ENCODE measurements at regions not wholly inside any gene's neighbourhood (a gene's known extent, or its start where the extent isn't known, plus 50 kb on each side); places are given as distances from the start of the nearest gene placed in this dataset.
A peak's percentile ranks its signal among the peaks of the same experiment; 100 is the strongest.
"Not testable (repeated sequence)": the region's sequence is repeated elsewhere in the genome, so short reads cannot be mapped to it uniquely, and the experiment has no call there.

DNA sequence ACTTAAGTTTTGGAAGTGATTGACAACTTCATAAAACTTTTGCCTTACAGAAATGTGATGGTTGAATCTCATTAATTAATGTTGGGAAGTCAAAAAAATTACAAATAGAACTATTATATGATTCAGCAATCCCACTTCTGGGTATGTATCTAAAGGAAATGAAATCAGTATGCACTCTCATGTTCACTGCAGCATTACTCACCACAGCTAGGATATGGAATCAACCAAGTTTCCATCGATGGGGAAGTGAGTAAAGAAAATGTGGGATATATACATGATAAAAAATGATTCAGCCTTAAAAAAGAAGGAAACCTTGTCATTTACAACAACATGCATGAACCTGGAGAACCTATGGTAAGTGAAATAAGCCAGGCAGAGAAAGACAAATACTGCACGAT is 112.4 kb upstream of the WDR75 start:
- no peaks in the 10 kb centered on the region for H3K9me3 ChIP-seq (ENCODE audit: control insufficient read depth in 3 of 3, low read length in 3 of 3)
- peaks cover 0 to 2% (median 0%) of the 10 kb centered on the region in 3 donors for H3K4me1 ChIP-seq (ENCODE audit: control insufficient read depth in 3 of 3, insufficient read depth in 3 of 3, low read length in 3 of 3)
- H3K36me3 ChIP-seq (ENCODE audit: control insufficient read depth in 3 of 3, insufficient read depth in 3 of 3, low read length in 3 of 3): no peaks in the 10 kb centered on the region
- H3K27me3 ChIP-seq (ENCODE audit: control insufficient read depth in 3 of 3, insufficient read depth in 3 of 3, low read length in 3 of 3): no peaks in the 10 kb centered on the region
- no peak overlapping the region for H3K9ac ChIP-seq (ENCODE audit: low read depth in 1 of 3, low read length in 3 of 3)
- H3K4me3 ChIP-seq (ENCODE audit: low read length in 3 of 3): no peak overlapping the region
- H3K27ac ChIP-seq (ENCODE audit: low read depth, low read length): no peak overlapping the region

DNA sequence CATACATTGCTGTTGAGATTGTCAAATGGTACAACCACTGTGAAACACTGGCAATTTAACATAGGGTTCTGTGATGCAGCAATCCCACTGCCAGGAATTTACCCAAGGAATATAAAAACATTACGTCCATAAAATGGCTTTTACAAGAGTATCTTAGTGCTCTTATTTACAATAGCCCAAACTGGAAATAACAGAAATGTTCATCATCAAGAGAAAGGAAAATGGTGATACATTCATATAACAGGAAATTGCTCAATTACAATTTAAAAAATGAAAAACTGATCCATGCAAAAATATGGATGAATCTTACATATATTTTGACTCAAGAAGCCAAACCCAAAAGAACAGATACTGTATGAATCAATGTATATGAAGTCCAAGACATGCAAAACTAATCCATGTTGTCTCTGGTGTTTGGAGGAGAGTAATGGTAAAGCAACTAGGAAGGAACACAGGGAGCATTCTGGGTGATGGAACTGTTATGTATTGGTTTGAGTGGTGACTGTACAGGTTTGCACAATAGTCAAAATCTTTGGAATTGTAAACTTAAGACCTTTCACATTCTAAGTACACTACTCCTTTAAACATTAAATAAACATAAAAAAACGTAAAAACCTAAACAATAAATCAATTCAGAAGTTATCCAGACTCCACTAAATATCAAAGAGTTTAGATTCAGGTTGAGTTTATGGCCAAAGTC is 104.8 kb upstream of the WDR75 start:
- Histone ChIP-seq H3K4me3 (ENCODE audit: low read length in 3 of 3) (no peak overlapping the region), H3K36me3 (ENCODE audit: control insufficient read depth in 3 of 3, insufficient read depth in 3 of 3, low read length in 3 of 3) (no peaks in the 10 kb centered on the region), H3K27me3 (ENCODE audit: control insufficient read depth in 3 of 3, insufficient read depth in 3 of 3, low read length in 3 of 3) (no peaks in the 10 kb centered on the region), H3K27ac (ENCODE audit: low read depth, low read length) (no peak overlapping the region), H3K9me3 (ENCODE audit: control insufficient read depth in 3 of 3, low read length in 3 of 3) (no peaks in the 10 kb centered on the region), H3K4me1 (ENCODE audit: control insufficient read depth in 3 of 3, insufficient read depth in 3 of 3, low read length in 3 of 3) (no peaks in the 10 kb centered on the region), H3K9ac (ENCODE audit: low read depth in 1 of 3, low read length in 3 of 3) (no peak overlapping the region)

DNA sequence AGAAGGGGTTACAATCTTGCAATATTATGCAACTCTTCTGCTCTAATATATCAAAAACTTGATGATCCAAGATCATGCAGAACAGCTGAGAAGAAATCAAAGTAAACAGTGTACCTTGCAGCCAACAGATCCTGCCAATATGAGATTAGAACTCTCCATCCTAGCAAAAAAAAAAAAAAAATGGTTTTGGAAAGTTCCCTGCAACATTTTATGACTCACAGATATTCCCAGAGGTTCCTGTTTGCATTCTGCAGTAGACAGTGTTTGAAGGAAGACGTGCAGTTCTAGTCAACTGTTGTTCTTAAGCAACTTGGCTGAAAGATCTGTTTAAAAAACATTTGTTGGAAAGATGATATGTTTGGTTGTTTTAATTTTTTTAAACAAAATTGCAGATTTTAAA is 103.6 kb upstream of the WDR75 start:
- Histone ChIP-seq H3K4me1 (ENCODE audit: control insufficient read depth in 3 of 3, insufficient read depth in 3 of 3, low read length in 3 of 3) (no peaks in the 10 kb centered on the region), H3K9me3 (ENCODE audit: control insufficient read depth in 3 of 3, low read length in 3 of 3) (no peaks in the 10 kb centered on the region), H3K27ac (ENCODE audit: low read depth, low read length) (no peak overlapping the region)

GRCh38 chr2:189338115-189338514 is 103.2 kb upstream of the WDR75 start:
- Histone ChIP-seq H3K36me3 (ENCODE audit: control insufficient read depth in 3 of 3, insufficient read depth in 3 of 3, low read length in 3 of 3) (no peaks in the 10 kb centered on the region), H3K4me1 (ENCODE audit: control insufficient read depth in 3 of 3, insufficient read depth in 3 of 3, low read length in 3 of 3) (no peaks in the 10 kb centered on the region), H3K27me3 (ENCODE audit: control insufficient read depth in 3 of 3, insufficient read depth in 3 of 3, low read length in 3 of 3) (no peaks in the 10 kb centered on the region), H3K4me3 (ENCODE audit: low read length in 3 of 3) (no peak overlapping the region), H3K9me3 (ENCODE audit: control insufficient read depth in 3 of 3, low read length in 3 of 3) (no peaks in the 10 kb centered on the region), H3K9ac (ENCODE audit: low read depth in 1 of 3, low read length in 3 of 3) (no peak overlapping the region), H3K27ac (ENCODE audit: low read depth, low read length) (peak overlapping the region; percentile 50)

More for the DNA sequence above, 103.6 kb upstream of the WDR75 start:
- H3K9ac ChIP-seq (ENCODE audit: low read depth in 1 of 3, low read length in 3 of 3): no peak overlapping the region
- H3K4me3 ChIP-seq (ENCODE audit: low read length in 3 of 3): no peak overlapping the region
- H3K36me3 ChIP-seq (ENCODE audit: control insufficient read depth in 3 of 3, insufficient read depth in 3 of 3, low read length in 3 of 3): no peaks in the 10 kb centered on the region
- H3K27me3 ChIP-seq (ENCODE audit: control insufficient read depth in 3 of 3, insufficient read depth in 3 of 3, low read length in 3 of 3): no peaks in the 10 kb centered on the region

DNA sequence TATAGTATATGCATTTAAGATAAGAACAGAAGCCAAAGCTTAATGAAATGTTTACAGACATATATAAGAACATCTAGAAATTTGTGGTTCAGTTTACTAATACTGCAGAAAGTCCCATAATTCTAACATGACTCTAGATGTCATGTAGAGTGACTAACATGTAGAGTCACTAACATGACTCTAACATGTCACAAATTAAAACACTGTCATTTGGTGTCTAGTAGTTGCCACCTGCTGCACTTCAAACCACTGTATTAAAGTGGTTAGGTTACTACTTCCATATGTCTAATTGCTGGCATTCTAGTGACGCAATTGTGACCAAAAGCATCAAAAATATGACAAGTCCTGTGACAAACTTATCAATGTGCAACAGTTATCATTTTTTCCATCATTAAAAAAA is 100.2 kb upstream of the WDR75 start:
- Histone ChIP-seq H3K9ac (ENCODE audit: low read depth in 1 of 3, low read length in 3 of 3) (no peak overlapping the region), H3K4me3 (ENCODE audit: low read length in 3 of 3) (no peak overlapping the region), H3K4me1 (ENCODE audit: control insufficient read depth in 3 of 3, insufficient read depth in 3 of 3, low read length in 3 of 3) (no peaks in the 10 kb centered on the region), H3K36me3 (ENCODE audit: control insufficient read depth in 3 of 3, insufficient read depth in 3 of 3, low read length in 3 of 3) (no peaks in the 10 kb centered on the region), H3K9me3 (ENCODE audit: control insufficient read depth in 3 of 3, low read length in 3 of 3) (no peaks in the 10 kb centered on the region), H3K27ac (ENCODE audit: low read depth, low read length) (no peak overlapping the region), H3K27me3 (ENCODE audit: control insufficient read depth in 3 of 3, insufficient read depth in 3 of 3, low read length in 3 of 3) (no peaks in the 10 kb centered on the region)

- no peaks in the 10 kb centered on the region for H3K36me3 ChIP-seq (ENCODE audit: control insufficient read depth in 3 of 3, insufficient read depth in 3 of 3, low read length in 3 of 3)
- no peaks in the 10 kb centered on the region for H3K9me3 ChIP-seq (ENCODE audit: control insufficient read depth in 3 of 3, low read length in 3 of 3)
- H3K4me3 ChIP-seq (ENCODE audit: low read length in 3 of 3): no peak overlapping the region
- H3K9ac ChIP-seq (ENCODE audit: low read depth in 1 of 3, low read length in 3 of 3): no peak overlapping the region
- no peak overlapping the region for H3K27ac ChIP-seq (ENCODE audit: low read depth, low read length)
- H3K27me3 ChIP-seq (ENCODE audit: control insufficient read depth in 3 of 3, insufficient read depth in 3 of 3, low read length in 3 of 3): no peaks in the 10 kb centered on the region
- peaks cover 0 to 7% (median 0%) of the 10 kb centered on the region in 3 donors for H3K4me1 ChIP-seq (ENCODE audit: control insufficient read depth in 3 of 3, insufficient read depth in 3 of 3, low read length in 3 of 3)
These were observed 97.2 kb upstream of the WDR75 start for GRCh38 chr2:189344043-189344442.

DNA sequence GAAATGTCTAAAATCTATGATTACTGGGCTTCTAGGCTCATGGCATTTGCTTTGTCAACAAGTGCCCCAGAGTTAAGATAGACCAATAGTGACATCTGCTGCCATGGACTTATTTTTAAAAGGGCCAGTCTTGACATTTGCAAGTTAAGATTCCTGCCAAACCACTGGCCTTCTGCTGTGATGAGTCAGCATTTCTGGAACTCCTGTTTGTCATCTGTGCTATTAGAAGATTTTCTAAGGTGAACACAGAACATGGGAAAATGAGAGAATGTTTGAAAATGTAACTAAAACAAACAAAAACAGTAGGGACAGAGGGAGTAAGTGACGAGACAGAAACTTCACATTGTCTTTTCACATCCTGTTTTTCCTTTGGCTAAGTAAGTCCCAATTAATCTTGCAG is 93.7 kb upstream of the WDR75 start:
- H3K9me3 ChIP-seq (ENCODE audit: control insufficient read depth in 3 of 3, low read length in 3 of 3): no peaks in the 10 kb centered on the region
- H3K27me3 ChIP-seq (ENCODE audit: control insufficient read depth in 3 of 3, insufficient read depth in 3 of 3, low read length in 3 of 3): no peaks in the 10 kb centered on the region
- H3K9ac ChIP-seq (ENCODE audit: low read depth in 1 of 3, low read length in 3 of 3): peak overlapping the region in 1 of 3 donors; percentile 10
- H3K4me1 ChIP-seq (ENCODE audit: control insufficient read depth in 3 of 3, insufficient read depth in 3 of 3, low read length in 3 of 3): peaks cover 0 to 7% (median 2%) of the 10 kb centered on the region in 3 donors
- peak overlapping the region in 1 of 3 donors; percentile 12 for H3K4me3 ChIP-seq (ENCODE audit: low read length in 3 of 3)
- no peaks in the 10 kb centered on the region for H3K36me3 ChIP-seq (ENCODE audit: control insufficient read depth in 3 of 3, insufficient read depth in 3 of 3, low read length in 3 of 3)
- peak overlapping the region; percentile 34 for H3K27ac ChIP-seq (ENCODE audit: low read depth, low read length)

GRCh38 chr2:189348369-189348768 is 92.9 kb upstream of the WDR75 start:
- H3K27ac ChIP-seq (ENCODE audit: low read depth, low read length): peak overlapping the region; percentile 34

GRCh38 chr2:189350540-189351209 is 90.6 kb upstream of the WDR75 start:
- H3K4me3 ChIP-seq (ENCODE audit: low read length in 3 of 3): no peak overlapping the region
- H3K4me1 ChIP-seq (ENCODE audit: control insufficient read depth in 3 of 3, insufficient read depth in 3 of 3, low read length in 3 of 3): peaks cover 0 to 7% (median 2%) of the 10 kb centered on the region in 3 donors
- no peaks in the 10 kb centered on the region for H3K36me3 ChIP-seq (ENCODE audit: control insufficient read depth in 3 of 3, insufficient read depth in 3 of 3, low read length in 3 of 3)
- H3K9ac ChIP-seq (ENCODE audit: low read depth in 1 of 3, low read length in 3 of 3): no peak overlapping the region
- H3K27ac ChIP-seq (ENCODE audit: low read depth, low read length): peak overlapping the region; percentile 45
- no peaks in the 10 kb centered on the region for H3K27me3 ChIP-seq (ENCODE audit: control insufficient read depth in 3 of 3, insufficient read depth in 3 of 3, low read length in 3 of 3)
- H3K9me3 ChIP-seq (ENCODE audit: control insufficient read depth in 3 of 3, low read length in 3 of 3): no peaks in the 10 kb centered on the region

More at GRCh38 chr2:189348369-189348768, 92.9 kb upstream of the WDR75 start:
- Histone ChIP-seq H3K27me3 (ENCODE audit: control insufficient read depth in 3 of 3, insufficient read depth in 3 of 3, low read length in 3 of 3) (no peaks in the 10 kb centered on the region), H3K9ac (ENCODE audit: low read depth in 1 of 3, low read length in 3 of 3) (no peak overlapping the region), H3K4me3 (ENCODE audit: low read length in 3 of 3) (no peak overlapping the region), H3K9me3 (ENCODE audit: control insufficient read depth in 3 of 3, low read length in 3 of 3) (no peaks in the 10 kb centered on the region), H3K4me1 (ENCODE audit: control insufficient read depth in 3 of 3, insufficient read depth in 3 of 3, low read length in 3 of 3) (peaks cover 0 to 7% (median 2%) of the 10 kb centered on the region in 3 donors), H3K36me3 (ENCODE audit: control insufficient read depth in 3 of 3, insufficient read depth in 3 of 3, low read length in 3 of 3) (no peaks in the 10 kb centered on the region)

GRCh38 chr2:189351933-189352332 is 89.3 kb upstream of the WDR75 start:
- not testable (repeated sequence) for H3K9ac ChIP-seq (ENCODE audit: low read depth in 1 of 3, low read length in 3 of 3); H3K9me3 ChIP-seq (ENCODE audit: control insufficient read depth in 3 of 3, low read length in 3 of 3); H3K27ac ChIP-seq (ENCODE audit: low read depth, low read length); H3K27me3 ChIP-seq (ENCODE audit: control insufficient read depth in 3 of 3, insufficient read depth in 3 of 3, low read length in 3 of 3); H3K4me3 ChIP-seq (ENCODE audit: low read length in 3 of 3); H3K4me1 ChIP-seq (ENCODE audit: control insufficient read depth in 3 of 3, insufficient read depth in 3 of 3, low read length in 3 of 3); H3K36me3 ChIP-seq (ENCODE audit: control insufficient read depth in 3 of 3, insufficient read depth in 3 of 3, low read length in 3 of 3)

Data from skeletal muscle tissue (tissue), 3 donors.